Keratinocyte (primary cell): ENCODE measurements at regions not wholly inside any gene's neighbourhood (a gene's known extent, or its start where the extent isn't known, plus 50 kb on each side); places are given as distances from the start of the nearest gene placed in this dataset.

Source experiments
- EZH2 ChIP-seq: IDR thresholded peaks from one replicate; pipeline ENCODE4 v1.6.1; 2012; ENCODE audit warnings: inconsistent platforms, mild to moderate bottlenecking, low read length, moderate library complexity
- TF ChIP-seq, protein P1 (sequence below), 3 experiments: IDR thresholded peaks in 1 of 3; conservative IDR thresholded peaks in 1 of 3; optimal IDR thresholded peaks in 1 of 3; 2 replicates in 2 of 3; 3 replicates in 1 of 3; pipeline versions ENCODE3 to v1.5.1; 2011; ENCODE audit warnings: low read length in 3 of 3, mild to moderate bottlenecking in 3 of 3, moderate library complexity in 2 of 3, control low read depth in 1 of 3, inconsistent platforms in 1 of 3; ENCODE audit not compliant: insufficient read depth in 2 of 3; ENCODE audit errors: extremely low read depth in 1 of 3

DNA sequence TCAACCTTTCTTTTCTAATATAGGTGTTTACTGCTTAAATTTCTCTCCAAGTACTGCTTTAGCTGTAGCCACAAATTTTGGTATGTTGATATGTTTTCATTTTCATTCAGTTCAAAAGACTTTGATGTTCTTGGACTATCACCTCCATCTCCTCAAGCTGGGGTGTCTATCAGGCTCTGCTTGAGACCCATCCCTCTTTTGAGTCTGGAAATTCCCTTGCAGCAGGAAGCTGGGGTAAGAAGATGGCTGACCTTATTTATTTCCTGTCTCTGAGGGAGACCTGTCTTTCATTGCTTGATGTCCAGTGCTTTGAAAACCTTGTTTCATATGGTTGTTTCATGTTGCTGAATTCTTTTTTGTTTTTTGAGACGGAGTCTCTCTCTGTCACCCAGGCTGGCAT is 60.5 kb upstream of the ADPGK start:
- TF ChIP-seq, protein P1, sequence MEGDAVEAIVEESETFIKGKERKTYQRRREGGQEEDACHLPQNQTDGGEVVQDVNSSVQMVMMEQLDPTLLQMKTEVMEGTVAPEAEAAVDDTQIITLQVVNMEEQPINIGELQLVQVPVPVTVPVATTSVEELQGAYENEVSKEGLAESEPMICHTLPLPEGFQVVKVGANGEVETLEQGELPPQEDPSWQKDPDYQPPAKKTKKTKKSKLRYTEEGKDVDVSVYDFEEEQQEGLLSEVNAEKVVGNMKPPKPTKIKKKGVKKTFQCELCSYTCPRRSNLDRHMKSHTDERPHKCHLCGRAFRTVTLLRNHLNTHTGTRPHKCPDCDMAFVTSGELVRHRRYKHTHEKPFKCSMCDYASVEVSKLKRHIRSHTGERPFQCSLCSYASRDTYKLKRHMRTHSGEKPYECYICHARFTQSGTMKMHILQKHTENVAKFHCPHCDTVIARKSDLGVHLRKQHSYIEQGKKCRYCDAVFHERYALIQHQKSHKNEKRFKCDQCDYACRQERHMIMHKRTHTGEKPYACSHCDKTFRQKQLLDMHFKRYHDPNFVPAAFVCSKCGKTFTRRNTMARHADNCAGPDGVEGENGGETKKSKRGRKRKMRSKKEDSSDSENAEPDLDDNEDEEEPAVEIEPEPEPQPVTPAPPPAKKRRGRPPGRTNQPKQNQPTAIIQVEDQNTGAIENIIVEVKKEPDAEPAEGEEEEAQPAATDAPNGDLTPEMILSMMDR (optimal IDR thresholded peaks at IDR 0.05 in 1 of 3, IDR thresholded peaks at IDR 0.05 in 1 of 3, conservative IDR thresholded peaks at IDR 0.05 in 1 of 3; ENCODE audit: extremely low read depth in 1 of 3, insufficient read depth in 2 of 3, low read length in 3 of 3): no peak
- TF ChIP-seq EZH2: no peak
